Iris pigment epithelial cell (primary cell): ENCODE measurements at regions not wholly inside any gene's neighbourhood (a gene's known extent, or its start where the extent isn't known, plus 50 kb on each side); places are given as distances from the start of the nearest gene placed in this dataset.

Experiments
- DNase-seq: peaks from one replicate; pipeline ENCODE4 v3.0.0-alpha.2; 2011; ENCODE audit warnings: low read depth

- no peak for DNase-seq
Measured at GRCh38 chr6:14455876-14456648, 338.5 kb downstream of the CD83 start.

DNA sequence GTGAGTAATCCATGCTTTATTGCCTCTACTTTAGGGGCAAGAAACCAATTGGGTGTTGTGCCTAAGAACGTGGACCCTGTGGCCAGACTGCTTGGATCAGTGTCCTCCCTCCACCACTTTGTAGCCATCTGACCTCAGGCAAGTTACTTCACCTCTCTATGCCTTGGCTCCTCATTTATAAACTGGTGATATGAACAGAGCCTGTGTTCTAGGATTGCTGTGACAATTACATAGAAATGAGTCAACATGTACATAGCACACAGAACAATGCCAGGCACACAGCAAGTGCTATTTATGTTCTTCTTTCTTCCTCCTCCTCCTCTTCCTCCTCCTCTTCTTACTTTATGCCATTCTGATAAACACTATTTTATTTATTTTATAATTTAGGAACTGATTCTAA, 339.4 kb downstream of the CD83 start:
- no peak for DNase-seq

DNA sequence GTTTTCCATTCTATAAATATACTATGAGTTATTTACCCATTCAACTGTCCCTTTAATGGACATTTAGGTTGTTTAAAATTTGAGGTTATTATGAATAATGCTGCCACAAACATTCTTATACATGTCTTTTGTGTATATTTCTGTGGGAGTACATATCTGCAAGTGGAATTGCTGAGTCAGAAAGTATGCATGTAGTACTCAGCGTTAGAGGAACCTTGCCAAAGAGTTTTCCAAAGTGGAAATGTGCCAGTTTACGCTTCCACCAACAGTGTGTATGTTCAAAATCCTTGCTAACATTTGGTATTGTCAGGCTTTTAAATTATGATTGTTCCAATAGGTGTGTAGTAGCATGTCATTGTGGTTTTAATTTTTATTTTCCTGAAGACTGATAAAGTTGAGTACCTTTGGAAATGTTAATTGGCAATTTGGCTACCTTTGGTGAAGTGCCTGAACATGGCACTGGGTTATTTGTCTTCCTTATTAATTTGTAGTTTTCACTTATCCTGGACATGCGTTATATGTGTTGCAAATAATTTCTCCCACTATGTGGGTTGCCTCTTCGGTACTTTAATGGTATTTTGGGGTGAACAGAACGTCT, 341.2 kb downstream of the CD83 start:
- peak; percentile 86 for DNase-seq

GRCh38 chr6:14459315-14459714, 341.7 kb downstream of the CD83 start:
- no peak for DNase-seq

DNA sequence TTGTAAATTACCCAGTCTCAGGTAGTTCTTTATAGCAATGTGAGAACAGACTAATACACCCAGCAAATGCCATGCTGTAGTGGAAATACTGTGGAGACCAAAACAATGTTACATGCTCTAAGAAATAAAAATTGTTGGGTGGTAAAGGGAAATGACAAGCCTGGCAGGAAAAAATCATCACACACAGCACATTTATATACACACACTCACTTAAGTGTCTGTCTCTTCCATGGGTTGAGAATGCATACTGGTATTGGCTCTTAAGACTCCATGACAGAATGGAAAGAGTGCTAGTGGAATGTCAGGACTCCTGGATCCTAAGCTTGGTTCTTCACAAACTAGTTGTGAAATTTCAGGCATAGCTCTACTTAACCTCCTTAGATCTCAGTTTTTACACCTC, 343.0 kb downstream of the CD83 start:
- no peak for DNase-seq

DNA sequence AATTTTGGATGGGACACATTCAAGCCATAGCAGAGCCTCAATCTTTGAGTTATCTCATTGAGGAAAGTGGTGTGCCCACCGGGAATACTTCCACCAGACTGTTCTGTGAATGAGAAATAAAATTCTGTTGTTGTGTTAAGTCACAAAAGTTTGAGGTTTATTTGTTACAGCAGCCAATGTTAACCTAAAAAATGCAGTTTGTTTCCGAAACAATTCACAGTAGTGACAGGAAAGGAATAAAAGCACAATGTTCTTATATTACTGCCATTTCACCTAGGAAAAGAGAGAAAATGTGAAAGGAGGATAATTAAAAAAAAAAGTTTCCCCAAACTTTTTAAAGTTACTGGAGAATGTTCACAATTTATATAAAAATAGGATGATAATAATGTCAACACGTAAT, 344.6 kb downstream of the CD83 start:
- no peak for DNase-seq

- no peak for DNase-seq
Measured at GRCh38 chr6:14462566-14462965, 345.0 kb downstream of the CD83 start.

DNA sequence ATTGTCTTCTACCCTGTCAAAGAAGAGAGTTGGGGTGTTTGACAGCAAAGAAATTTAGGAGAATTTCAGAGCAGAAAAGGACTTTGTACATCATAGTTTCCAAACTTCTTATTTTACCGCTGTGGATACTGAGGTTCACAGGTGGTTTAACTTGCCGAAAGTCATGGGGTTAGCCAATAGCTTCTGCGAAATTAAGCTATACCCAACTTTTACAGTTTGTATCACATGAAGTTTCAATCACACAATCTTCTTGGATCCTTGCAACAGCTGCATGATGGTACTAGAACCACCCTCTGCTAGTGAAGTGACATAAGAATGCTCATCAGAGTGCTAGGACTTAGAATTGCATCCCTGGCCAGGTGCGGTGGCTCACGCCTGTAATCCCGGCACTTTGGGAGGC, 345.5 kb downstream of the CD83 start:
- DNase-seq, result no peak

DNA sequence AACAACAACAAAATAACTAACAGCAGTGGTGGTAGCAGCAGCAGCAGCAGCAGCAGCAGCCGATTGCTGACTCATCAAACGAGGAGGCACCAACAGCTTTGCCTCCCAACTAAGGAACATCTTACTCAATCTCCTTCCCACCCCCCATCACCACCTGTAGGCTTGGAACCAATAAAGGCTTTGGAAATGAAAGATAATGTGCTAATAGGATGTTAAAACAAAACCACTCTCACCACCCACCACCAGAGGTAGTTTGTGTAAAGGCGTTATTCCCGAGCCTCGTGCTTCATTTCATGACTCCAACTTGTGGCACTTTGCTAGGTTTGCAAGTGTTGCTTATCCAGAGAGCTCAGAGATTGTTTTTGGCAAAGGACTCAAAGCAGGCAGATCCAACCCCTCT, 346.5 kb downstream of the CD83 start:
- DNase-seq, result no peak

GRCh38 chr6:14464716-14465115, 347.1 kb downstream of the CD83 start:
- DNase-seq, result no peak

DNA sequence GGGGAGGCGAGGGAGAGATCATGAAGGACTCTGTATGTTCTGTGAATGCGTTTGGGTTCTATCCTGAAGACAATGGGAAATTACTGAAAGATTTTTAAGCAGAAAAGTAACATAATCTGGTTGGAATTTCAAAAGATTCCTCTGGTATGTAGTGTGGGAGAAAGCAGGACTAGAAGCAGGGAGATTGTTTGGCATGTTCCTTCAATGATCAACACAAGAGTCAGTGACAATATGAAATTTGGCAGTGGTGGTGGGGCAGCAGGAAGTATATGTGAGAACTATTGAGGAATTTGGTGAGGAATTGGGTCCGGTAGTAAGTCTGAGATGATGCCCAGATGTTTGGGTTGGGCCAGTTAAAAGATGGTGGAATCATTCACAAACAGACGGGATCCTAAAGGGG, 348.7 kb downstream of the CD83 start:
- no peak for DNase-seq

DNA sequence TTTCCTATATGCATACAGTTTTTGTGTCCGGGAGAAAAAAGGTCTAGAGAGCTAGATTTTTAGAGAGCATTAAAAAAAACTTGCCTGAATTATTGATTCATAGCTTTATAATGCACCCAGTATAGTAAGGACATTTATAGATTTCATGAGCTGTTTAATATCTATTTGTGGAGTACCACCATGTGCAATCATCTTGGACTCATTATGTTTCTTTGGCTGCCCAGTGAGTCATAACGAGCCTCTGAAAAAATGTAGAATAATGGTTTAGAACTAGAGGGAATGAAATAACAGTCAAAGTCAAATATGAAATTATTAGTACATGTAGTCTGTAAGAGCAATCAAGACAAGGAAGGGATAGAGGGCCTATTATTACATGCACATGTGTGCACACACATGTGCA, 350.0 kb downstream of the CD83 start:
- DNase-seq, result no peak

GRCh38 chr6:14468647-14469321, 351.2 kb downstream of the CD83 start:
- no peak for DNase-seq

GRCh38 chr6:14470101-14470500, 352.5 kb downstream of the CD83 start:
- DNase-seq, result no peak

- DNase-seq, result no peak
Measured at GRCh38 chr6:14470671-14471070, 353.1 kb downstream of the CD83 start.

DNA sequence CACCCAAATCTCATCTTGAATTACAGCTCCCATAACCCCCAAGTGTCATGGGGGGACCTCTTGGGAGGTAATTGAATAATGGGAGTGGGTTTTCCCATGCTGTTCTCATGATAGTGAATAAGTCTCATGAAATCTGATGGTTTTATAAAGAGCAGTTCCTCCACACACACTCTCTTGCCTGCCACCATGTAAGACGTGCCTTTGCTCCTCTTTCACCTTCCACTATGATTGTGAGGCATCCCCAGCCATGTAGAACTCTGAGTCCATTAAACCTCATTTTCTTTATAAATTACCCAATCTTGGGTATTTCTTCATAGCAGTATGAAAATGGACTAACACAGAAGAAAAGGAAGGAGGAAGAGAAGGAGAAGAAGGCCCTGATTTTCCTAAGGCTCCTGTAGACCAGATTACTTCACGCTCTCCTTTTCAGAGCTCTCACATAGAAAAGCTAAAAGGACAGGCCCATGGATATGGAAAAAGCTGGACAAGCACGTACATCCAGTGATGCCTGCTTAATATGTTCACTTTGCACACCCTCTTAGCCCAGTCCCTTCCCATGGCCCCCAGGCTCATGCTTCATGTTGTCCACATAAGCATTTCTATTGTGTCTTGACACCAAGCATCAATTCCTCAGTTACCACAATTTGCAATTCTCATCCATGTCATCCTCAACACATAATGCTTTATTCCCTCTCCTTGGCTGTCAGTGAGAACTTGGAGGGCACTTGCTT, 354.8 kb downstream of the CD83 start:
- no peak for DNase-seq

GRCh38 chr6:14472986-14473337, 355.4 kb downstream of the CD83 start:
- DNase-seq, result no peak

DNA sequence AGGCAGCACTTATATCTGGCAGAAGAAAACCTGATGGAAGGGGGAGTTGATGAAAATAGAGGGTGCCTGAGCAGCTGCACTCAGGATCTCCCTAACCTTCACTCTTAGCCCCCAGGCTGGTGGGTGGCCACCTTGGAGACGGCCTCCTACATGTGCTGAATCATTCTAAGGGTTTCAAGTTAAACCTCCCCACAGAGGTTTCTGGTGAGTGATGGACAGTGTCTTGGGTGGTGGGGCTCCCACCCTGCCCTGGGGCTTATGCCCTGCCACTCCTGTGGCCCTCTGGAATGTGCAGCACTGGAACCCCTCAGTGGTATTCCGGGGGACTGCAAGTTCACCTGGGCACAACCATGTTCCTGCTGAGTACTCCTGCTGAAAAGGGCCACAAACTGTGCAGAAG, 357.2 kb downstream of the CD83 start:
- DNase-seq, result no peak

DNA sequence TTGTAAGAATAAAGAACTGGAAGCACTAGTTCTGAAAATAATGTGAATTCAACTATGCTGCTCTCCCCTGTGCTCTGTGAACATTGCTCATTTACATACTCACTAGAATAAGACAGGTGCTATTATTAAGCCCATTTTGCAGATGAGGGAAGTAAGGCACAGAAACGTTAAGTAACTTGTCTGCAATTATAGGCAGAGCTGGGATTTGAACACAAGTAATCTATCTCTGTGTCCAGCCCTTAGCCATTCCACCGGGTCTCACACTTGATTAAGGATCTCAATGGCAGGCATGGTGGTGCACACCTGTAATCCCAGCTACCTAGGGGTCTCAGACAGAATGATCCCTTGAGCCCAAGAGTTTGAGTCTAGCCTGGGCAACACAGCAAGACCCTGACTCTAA, 357.7 kb downstream of the CD83 start:
- no peak for DNase-seq

DNA sequence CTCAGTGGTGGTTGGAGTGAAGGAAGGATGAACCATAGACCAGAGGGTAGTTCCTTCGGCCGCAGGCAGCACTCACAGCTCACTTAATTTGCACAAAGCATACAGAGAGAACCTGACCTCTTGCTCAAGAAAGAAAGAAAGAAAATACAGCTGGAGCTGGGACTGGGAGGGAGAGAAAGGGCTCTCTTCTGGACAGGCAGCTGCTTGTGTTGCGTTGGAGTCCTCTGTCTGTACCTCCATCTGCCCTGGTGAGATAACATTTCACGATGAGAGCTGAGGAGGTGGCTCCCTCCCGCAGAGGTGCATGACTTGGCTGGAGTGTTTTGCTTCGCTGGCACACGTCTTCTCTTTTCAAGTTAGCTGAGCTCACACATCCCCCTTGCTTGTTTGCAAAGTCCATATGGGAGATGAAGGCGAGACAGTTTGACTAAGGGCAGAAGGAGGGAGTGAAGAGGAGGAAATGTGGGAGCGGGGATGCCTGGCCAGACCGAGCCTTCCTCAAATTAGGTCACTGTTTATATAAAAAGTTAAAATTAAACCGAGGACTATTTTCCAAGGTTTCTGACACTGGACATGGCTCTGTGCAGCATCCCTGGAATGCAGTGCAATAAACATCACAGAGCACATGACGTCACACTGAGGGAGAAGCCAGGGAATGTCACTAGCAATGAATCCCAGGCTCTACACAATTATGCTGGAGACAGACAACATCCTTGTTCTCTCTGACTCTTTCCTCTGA, 359.4 kb downstream of the CD83 start:
- peak; percentile 69 for DNase-seq

DNA sequence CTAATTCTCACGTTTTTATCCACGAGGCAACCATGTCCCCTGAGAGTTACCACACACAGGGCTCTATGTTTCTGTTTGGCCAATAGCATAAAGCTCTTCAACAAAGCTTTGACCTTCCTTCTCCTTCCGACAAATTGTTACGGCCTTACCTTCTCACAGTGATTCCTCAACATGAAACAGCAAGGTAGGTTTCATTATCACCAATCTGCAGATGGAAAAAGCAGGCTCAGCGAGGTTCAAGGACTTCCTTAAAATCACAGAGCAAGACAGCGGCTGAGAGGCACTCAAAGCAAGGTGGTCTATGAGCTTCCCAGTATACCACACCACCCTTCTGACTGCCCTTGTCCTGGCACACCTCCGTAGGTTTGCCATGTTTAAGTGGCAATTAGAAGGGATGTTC, 360.0 kb downstream of the CD83 start:
- DNase-seq, result no peak
